ENCODE measurements at regions not wholly inside any gene's neighbourhood (a gene's known extent, or its start where the extent isn't known, plus 50 kb on each side); places are given as distances from the start of the nearest gene placed in this dataset.

DNA sequence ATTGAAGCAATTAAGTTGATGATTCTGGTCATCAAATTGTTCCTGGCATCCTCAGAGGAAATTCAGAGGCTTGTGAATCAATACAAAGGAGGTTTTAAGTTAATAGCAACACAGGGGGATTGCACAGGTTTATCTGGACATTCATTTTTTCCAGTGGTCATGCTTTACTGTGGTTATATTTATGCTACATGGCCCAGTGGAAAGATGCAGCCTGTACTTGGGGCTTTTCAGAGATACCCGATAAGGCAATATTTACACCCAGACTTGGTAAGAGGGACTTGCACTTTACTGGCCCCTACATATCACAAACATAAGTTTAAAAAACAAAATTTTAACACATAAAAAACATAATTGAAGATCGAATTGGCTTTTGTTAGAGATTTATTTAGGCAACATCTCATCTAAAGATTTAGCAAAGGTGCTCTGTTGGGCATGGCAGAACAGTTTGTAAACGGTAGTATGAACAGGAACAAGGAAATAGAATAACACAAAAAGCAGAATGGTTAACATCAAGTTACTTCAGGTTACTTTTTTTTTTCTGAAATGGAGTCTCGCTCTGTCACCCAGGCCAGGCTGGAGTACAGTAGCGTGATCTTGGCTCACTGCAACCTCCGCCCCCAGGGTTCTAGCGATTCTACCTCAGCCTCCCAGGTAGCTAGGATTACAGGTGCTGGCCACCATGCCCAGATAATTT, 49.7 kb upstream of the GLDC start:
- TF ChIP-seq, protein P1, sequence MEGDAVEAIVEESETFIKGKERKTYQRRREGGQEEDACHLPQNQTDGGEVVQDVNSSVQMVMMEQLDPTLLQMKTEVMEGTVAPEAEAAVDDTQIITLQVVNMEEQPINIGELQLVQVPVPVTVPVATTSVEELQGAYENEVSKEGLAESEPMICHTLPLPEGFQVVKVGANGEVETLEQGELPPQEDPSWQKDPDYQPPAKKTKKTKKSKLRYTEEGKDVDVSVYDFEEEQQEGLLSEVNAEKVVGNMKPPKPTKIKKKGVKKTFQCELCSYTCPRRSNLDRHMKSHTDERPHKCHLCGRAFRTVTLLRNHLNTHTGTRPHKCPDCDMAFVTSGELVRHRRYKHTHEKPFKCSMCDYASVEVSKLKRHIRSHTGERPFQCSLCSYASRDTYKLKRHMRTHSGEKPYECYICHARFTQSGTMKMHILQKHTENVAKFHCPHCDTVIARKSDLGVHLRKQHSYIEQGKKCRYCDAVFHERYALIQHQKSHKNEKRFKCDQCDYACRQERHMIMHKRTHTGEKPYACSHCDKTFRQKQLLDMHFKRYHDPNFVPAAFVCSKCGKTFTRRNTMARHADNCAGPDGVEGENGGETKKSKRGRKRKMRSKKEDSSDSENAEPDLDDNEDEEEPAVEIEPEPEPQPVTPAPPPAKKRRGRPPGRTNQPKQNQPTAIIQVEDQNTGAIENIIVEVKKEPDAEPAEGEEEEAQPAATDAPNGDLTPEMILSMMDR (IDR thresholded peaks at IDR 0.05; ENCODE audit: poor library complexity, severe bottlenecking): no peak
- no peak for TF ChIP-seq TAF1 (IDR thresholded peaks at IDR 0.05; ENCODE audit: low read depth)
- TF ChIP-seq POLR2AphosphoS5 (IDR thresholded peaks at IDR 0.05): no peak
- TF ChIP-seq SMC3 (conservative IDR thresholded peaks at IDR 0.05; ENCODE audit: poor library complexity): no peak
- no peak for TF ChIP-seq EZH2 (IDR thresholded peaks at IDR 0.05; ENCODE audit: borderline replicate concordance, insufficient read depth, low read length, poor library complexity, severe bottlenecking)
- TF ChIP-seq, protein P2, sequence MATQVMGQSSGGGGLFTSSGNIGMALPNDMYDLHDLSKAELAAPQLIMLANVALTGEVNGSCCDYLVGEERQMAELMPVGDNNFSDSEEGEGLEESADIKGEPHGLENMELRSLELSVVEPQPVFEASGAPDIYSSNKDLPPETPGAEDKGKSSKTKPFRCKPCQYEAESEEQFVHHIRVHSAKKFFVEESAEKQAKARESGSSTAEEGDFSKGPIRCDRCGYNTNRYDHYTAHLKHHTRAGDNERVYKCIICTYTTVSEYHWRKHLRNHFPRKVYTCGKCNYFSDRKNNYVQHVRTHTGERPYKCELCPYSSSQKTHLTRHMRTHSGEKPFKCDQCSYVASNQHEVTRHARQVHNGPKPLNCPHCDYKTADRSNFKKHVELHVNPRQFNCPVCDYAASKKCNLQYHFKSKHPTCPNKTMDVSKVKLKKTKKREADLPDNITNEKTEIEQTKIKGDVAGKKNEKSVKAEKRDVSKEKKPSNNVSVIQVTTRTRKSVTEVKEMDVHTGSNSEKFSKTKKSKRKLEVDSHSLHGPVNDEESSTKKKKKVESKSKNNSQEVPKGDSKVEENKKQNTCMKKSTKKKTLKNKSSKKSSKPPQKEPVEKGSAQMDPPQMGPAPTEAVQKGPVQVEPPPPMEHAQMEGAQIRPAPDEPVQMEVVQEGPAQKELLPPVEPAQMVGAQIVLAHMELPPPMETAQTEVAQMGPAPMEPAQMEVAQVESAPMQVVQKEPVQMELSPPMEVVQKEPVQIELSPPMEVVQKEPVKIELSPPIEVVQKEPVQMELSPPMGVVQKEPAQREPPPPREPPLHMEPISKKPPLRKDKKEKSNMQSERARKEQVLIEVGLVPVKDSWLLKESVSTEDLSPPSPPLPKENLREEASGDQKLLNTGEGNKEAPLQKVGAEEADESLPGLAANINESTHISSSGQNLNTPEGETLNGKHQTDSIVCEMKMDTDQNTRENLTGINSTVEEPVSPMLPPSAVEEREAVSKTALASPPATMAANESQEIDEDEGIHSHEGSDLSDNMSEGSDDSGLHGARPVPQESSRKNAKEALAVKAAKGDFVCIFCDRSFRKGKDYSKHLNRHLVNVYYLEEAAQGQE (IDR thresholded peaks at IDR 0.05; ENCODE audit: borderline replicate concordance): no peak
- TF ChIP-seq EP300 (conservative IDR thresholded peaks at IDR 0.05; ENCODE audit: poor library complexity, severe bottlenecking): no peak
- no peak for TF ChIP-seq MXI1 (conservative IDR thresholded peaks at IDR 0.05; ENCODE audit: poor library complexity, severe bottlenecking)

Data from neural cell (in vitro differentiated cells).